GM21576 (cell line): ENCODE measurements at regions not wholly inside any gene's neighbourhood (a gene's known extent, or its start where the extent isn't known, plus 50 kb on each side); places are given as distances from the start of the nearest gene placed in this dataset.
"Not testable (repeated sequence)": the region's sequence is repeated elsewhere in the genome, so short reads cannot be mapped to it uniquely, and the experiment has no call there.

Experiments
- ATAC-seq: cut with Tn5 transposase; IDR thresholded peaks from one replicate; pipeline ENCODE4 v1.9.1; 2021; ENCODE audit warnings: mild to moderate bottlenecking, moderate library complexity; ENCODE audit not compliant: unreplicated experiment

- no peak for ATAC-seq
These were observed 1093.3 kb upstream of the CDH8 start for GRCh38 chr16:63129411-63130125.

GRCh38 chr16:63119905-63120304, 1083.7 kb upstream of the CDH8 start:
- ATAC-seq: not testable (repeated sequence)

- no peak for ATAC-seq
These were observed 1063.8 kb upstream of the CDH8 start for GRCh38 chr16:63100082-63100481.

GRCh38 chr16:63096857-63097256, 1060.6 kb upstream of the CDH8 start:
- ATAC-seq: no peak

- no peak for ATAC-seq
These were observed 1056.5 kb upstream of the CDH8 start for GRCh38 chr16:63092736-63093135.

- no peak for ATAC-seq
These were observed 1045.9 kb upstream of the CDH8 start for GRCh38 chr16:63082101-63082500.

- no peak for ATAC-seq
These were observed 1044.5 kb upstream of the CDH8 start for GRCh38 chr16:63080746-63081145.

- no peak for ATAC-seq
These were observed 1032.8 kb upstream of the CDH8 start for GRCh38 chr16:63069047-63069446.

GRCh38 chr16:63067141-63067540, 1030.9 kb upstream of the CDH8 start:
- ATAC-seq: no peak

- no peak for ATAC-seq
These were observed 1030.3 kb upstream of the CDH8 start for GRCh38 chr16:63066552-63066951.

GRCh38 chr16:63061319-63061718, 1025.1 kb upstream of the CDH8 start:
- no peak for ATAC-seq

- ATAC-seq: no peak
These were observed 1023.4 kb upstream of the CDH8 start for GRCh38 chr16:63059676-63060075.

- ATAC-seq: no peak
These were observed 1021.1 kb upstream of the CDH8 start for GRCh38 chr16:63057341-63057740.

- ATAC-seq: no peak
These were observed 1014.2 kb upstream of the CDH8 start for GRCh38 chr16:63050391-63050790.

GRCh38 chr16:63038397-63039106, 1002.3 kb upstream of the CDH8 start:
- ATAC-seq: no peak

GRCh38 chr16:63037761-63038396, 1001.6 kb upstream of the CDH8 start:
- no peak for ATAC-seq

GRCh38 chr16:63018581-63019223, 982.5 kb upstream of the CDH8 start:
- no peak for ATAC-seq

- ATAC-seq: no peak
These were observed 972.5 kb upstream of the CDH8 start for GRCh38 chr16:63008688-63009087.

GRCh38 chr16:63005356-63005755, 969.1 kb upstream of the CDH8 start:
- no peak for ATAC-seq

GRCh38 chr16:62989480-62989879, 953.2 kb upstream of the CDH8 start:
- no peak for ATAC-seq

GRCh38 chr16:62985722-62986121, 949.5 kb upstream of the CDH8 start:
- no peak for ATAC-seq

- no peak for ATAC-seq
These were observed 942.2 kb upstream of the CDH8 start for GRCh38 chr16:62978451-62978850.
